ENCODE measurements at regions not wholly inside any gene's neighbourhood (a gene's known extent, or its start where the extent isn't known, plus 50 kb on each side); places are given as distances from the start of the nearest gene placed in this dataset.

- TF ChIP-seq ID3 (CRISPR knock-in tag; IDR thresholded peaks at IDR 0.05) (no peak), ID3 (tag; IDR thresholded peaks at IDR 0.05) (no peak), ZNF347 (CRISPR knock-in tag; IDR thresholded peaks at IDR 0.05; ENCODE audit: low read depth) (no peak), DMBX1 (CRISPR knock-in tag; IDR thresholded peaks at IDR 0.05; ENCODE audit: borderline replicate concordance) (peak; percentile 86; the same call in 1 of the 2 replicates), JUND (IDR thresholded peaks at IDR 0.05; ENCODE audit: borderline replicate concordance, low read depth, low read length) (peak; percentile 92), JUND (tag; IDR thresholded peaks at IDR 0.05; ENCODE audit: borderline replicate concordance, low read depth, low read length) (peak; percentile 89; the same call in 2 of the 3 replicates), JUN (IDR thresholded peaks at IDR 0.05; ENCODE audit: borderline replicate concordance, low read depth, low read length) (peak; percentile 57; the same call in 1 of the 2 replicates), JUN (CRISPR knock-in tag; IDR thresholded peaks at IDR 0.05; ENCODE audit: borderline replicate concordance) (no peak), CBX8 (IDR thresholded peaks at IDR 0.05; ENCODE audit: borderline replicate concordance, extremely low read depth, low read depth, low read length, poor library complexity, severe bottlenecking) (no peak), GABPB2 (CRISPR knock-in tag; conservative IDR thresholded peaks at IDR 0.05) (no peak), ZNF133 (CRISPR knock-in tag; IDR thresholded peaks at IDR 0.05) (no peak), RFX7 (CRISPR knock-in tag; IDR thresholded peaks at IDR 0.05) (no peak), BDP1 (IDR thresholded peaks at IDR 0.05; ENCODE audit: insufficient read depth, insufficient read length) (no peak), SAP30 (IDR thresholded peaks at IDR 0.05; ENCODE audit: borderline replicate concordance, insufficient read depth, low read depth, low read length, poor library complexity, severe bottlenecking) (no peak), ZNF280A (IDR thresholded peaks at IDR 0.05; ENCODE audit: low read depth, partially characterized antibody) (no peak), MIER1 (IDR thresholded peaks at IDR 0.05; ENCODE audit: low read depth) (no peak), CGGBP1 (CRISPR knock-in tag; IDR thresholded peaks at IDR 0.05) (no peak), U2AF2 (optimal IDR thresholded peaks at IDR 0.05; ENCODE audit: low read depth, low read length) (no peak), CHD1 (IDR thresholded peaks at IDR 0.05; ENCODE audit: low read length) (no peak)
- TF ChIP-seq, protein P1, sequence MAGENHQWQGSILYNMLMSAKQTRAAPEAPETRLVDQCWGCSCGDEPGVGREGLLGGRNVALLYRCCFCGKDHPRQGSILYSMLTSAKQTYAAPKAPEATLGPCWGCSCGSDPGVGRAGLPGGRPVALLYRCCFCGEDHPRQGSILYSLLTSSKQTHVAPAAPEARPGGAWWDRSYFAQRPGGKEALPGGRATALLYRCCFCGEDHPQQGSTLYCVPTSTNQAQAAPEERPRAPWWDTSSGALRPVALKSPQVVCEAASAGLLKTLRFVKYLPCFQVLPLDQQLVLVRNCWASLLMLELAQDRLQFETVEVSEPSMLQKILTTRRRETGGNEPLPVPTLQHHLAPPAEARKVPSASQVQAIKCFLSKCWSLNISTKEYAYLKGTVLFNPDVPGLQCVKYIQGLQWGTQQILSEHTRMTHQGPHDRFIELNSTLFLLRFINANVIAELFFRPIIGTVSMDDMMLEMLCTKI (IDR thresholded peaks at IDR 0.05; ENCODE audit: partially characterized antibody): no peak
- TF ChIP-seq, protein P2, sequence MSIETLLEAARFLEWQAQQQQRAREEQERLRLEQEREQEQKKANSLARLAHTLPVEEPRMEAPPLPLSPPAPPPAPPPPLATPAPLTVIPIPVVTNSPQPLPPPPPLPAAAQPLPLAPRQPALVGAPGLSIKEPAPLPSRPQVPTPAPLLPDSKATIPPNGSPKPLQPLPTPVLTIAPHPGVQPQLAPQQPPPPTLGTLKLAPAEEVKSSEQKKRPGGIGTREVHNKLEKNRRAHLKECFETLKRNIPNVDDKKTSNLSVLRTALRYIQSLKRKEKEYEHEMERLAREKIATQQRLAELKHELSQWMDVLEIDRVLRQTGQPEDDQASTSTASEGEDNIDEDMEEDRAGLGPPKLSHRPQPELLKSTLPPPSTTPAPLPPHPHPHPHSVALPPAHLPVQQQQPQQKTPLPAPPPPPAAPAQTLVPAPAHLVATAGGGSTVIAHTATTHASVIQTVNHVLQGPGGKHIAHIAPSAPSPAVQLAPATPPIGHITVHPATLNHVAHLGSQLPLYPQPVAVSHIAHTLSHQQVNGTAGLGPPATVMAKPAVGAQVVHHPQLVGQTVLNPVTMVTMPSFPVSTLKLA (conservative IDR thresholded peaks at IDR 0.05): 0 out of 4 replicates have a peak, but pooled peaks of 1 of the 2 experiments have one; percentile 24
- TF ChIP-seq, protein P3, sequence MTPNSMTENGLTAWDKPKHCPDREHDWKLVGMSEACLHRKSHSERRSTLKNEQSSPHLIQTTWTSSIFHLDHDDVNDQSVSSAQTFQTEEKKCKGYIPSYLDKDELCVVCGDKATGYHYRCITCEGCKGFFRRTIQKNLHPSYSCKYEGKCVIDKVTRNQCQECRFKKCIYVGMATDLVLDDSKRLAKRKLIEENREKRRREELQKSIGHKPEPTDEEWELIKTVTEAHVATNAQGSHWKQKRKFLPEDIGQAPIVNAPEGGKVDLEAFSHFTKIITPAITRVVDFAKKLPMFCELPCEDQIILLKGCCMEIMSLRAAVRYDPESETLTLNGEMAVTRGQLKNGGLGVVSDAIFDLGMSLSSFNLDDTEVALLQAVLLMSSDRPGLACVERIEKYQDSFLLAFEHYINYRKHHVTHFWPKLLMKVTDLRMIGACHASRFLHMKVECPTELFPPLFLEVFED (CRISPR knock-in tag; conservative IDR thresholded peaks at IDR 0.05): peak; percentile 8; the same call in 1 of the 2 replicates
Measured at GRCh38 chr12:65666876-65667275, 157.4 kb upstream of the HMGA2 start (continued).
